DND-41 (cell line): ENCODE measurements at regions not wholly inside any gene's neighbourhood (a gene's known extent, or its start where the extent isn't known, plus 50 kb on each side); places are given as distances from the start of the nearest gene placed in this dataset.

Source experiments
- ATAC-seq: fragments of 200-7000 bp; cut with Tn5 transposase; 3 replicates; pipeline ENCODE4 v1.9.1; 2021; ENCODE audit warnings: low read depth; ENCODE audit not compliant: insufficient read depth
- DNase-seq: peaks from one replicate; pipeline ENCODE4 v3.0.0-alpha.2; 2020
- H2AFZ ChIP-seq: 2 replicates; pipeline ENCODE4 v1.6.0; 2012; ENCODE audit warnings: low read depth, low read length
- H3K27ac ChIP-seq: 2 replicates; pipeline ENCODE4 v1.5.1; 2012; ENCODE audit warnings: low read length, inconsistent platforms
- H3K27me3 ChIP-seq: fragments of 200-600 bp; sonication (generic); 2 replicates; pipeline ENCODE4 v1.6.0; 2012; ENCODE audit warnings: low read length, mild to moderate bottlenecking, inconsistent platforms; ENCODE audit not compliant: insufficient read depth, poor library complexity
- H3K36me3 ChIP-seq: 2 replicates; pipeline ENCODE4 v1.5.1; 2012; ENCODE audit warnings: low read length, inconsistent platforms; ENCODE audit not compliant: insufficient read depth
- H3K4me1 ChIP-seq: 2 replicates; pipeline ENCODE4 v1.5.1; 2012; ENCODE audit warnings: mild to moderate bottlenecking, low read length; ENCODE audit not compliant: insufficient read depth
- H3K4me2 ChIP-seq: 2 replicates; pipeline ENCODE4 v1.6.0; 2012; ENCODE audit warnings: mild to moderate bottlenecking, moderate library complexity, low read length, inconsistent platforms; ENCODE audit not compliant: insufficient read depth
- H3K4me3 ChIP-seq, 2 experiments: fragments of 200-600 bp in 1 of 2; shearing (Covaris generic) in 1 of 2; 2 replicates each; pipeline ENCODE4 v1.5.1; 2012 to 2016; ENCODE audit warnings: inconsistent platforms in 2 of 2, low read length in 2 of 2, mild to moderate bottlenecking in 2 of 2, low read depth in 1 of 2, moderate library complexity in 1 of 2
- H3K79me2 ChIP-seq: 2 replicates; pipeline ENCODE4 v1.6.0; 2012; ENCODE audit warnings: low read length, inconsistent platforms; ENCODE audit not compliant: insufficient read depth
- H3K9ac ChIP-seq: 2 replicates; pipeline ENCODE4 v1.6.0; 2012; ENCODE audit warnings: low read depth, mild to moderate bottlenecking, inconsistent platforms, low read length, moderate library complexity
- H3K9me3 ChIP-seq: 2 replicates; pipeline ENCODE4 v1.5.1; 2012; ENCODE audit warnings: low read length, moderate library complexity, mild to moderate bottlenecking, inconsistent platforms; ENCODE audit not compliant: insufficient read depth, severe bottlenecking
- H4K20me1 ChIP-seq: 2 replicates; pipeline ENCODE4 v1.6.0; 2012; ENCODE audit warnings: low read length; ENCODE audit not compliant: insufficient read depth
- CTCF ChIP-seq: IDR thresholded peaks from 2 replicates; pipeline ENCODE4 v1.5.1; 2012; ENCODE audit warnings: borderline replicate concordance, low read length, moderate library complexity, mild to moderate bottlenecking; ENCODE audit not compliant: poor library complexity, severe bottlenecking; ENCODE audit errors: extremely low read depth
- EZH2 ChIP-seq: IDR thresholded peaks from 3 replicates; pipeline ENCODE4 v1.6.1; 2012; ENCODE audit warnings: borderline replicate concordance, low read depth, mild to moderate bottlenecking, moderate library complexity, low read length, inconsistent platforms; ENCODE audit not compliant: severe bottlenecking

GRCh38 chr9:134509281-134509680 is 132.3 kb upstream of the COL5A1 start:
- Histone ChIP-seq H3K4me1 (no peaks in the 10 kb centered on the region), H3K9ac (no peak overlapping the region), H3K79me2 (no peaks in the 10 kb centered on the region), H2AFZ (no peak overlapping the region), H3K9me3 (no peaks in the 10 kb centered on the region), H3K4me2 (no peak overlapping the region), H3K4me3 (no peak overlapping the region), H3K36me3 (no peaks in the 10 kb centered on the region), H4K20me1 (no peaks in the 10 kb centered on the region), H3K27ac (no peak overlapping the region), H3K27me3 (no peaks in the 10 kb centered on the region)
- ATAC-seq (no peak), DNase-seq (no peak)
- no peak for TF ChIP-seq EZH2
- no peak for TF ChIP-seq CTCF

- Histone ChIP-seq H2AFZ (no peak overlapping the region), H4K20me1 (no peaks in the 10 kb centered on the region), H3K36me3 (no peaks in the 10 kb centered on the region), H3K27me3 (no peaks in the 10 kb centered on the region), H3K79me2 (no peaks in the 10 kb centered on the region), H3K9me3 (no peaks in the 10 kb centered on the region), H3K4me1 (no peaks in the 10 kb centered on the region), H3K9ac (no peak overlapping the region), H3K27ac (no peak overlapping the region), H3K4me2 (no peak overlapping the region), H3K4me3 (no peak overlapping the region)
- TF ChIP-seq EZH2 = no peak
- TF ChIP-seq CTCF = no peak
- ATAC-seq = no peak
- no peak for DNase-seq
Observed at GRCh38 chr9:134509817-134510216, 131.8 kb upstream of the COL5A1 start.

- H3K9me3 ChIP-seq = no peaks in the 10 kb centered on the region
- H3K79me2 ChIP-seq = no peaks in the 10 kb centered on the region
- ATAC-seq (no peak), DNase-seq (no peak)
- H3K27ac ChIP-seq = no peak overlapping the region
- no peaks in the 10 kb centered on the region for H3K36me3 ChIP-seq
- H2AFZ ChIP-seq = no peak overlapping the region
- no peak overlapping the region for H3K4me2 ChIP-seq
- H3K4me3 ChIP-seq = no peak overlapping the region
- no peaks in the 10 kb centered on the region for H3K4me1 ChIP-seq
- H3K9ac ChIP-seq = no peak overlapping the region
- no peaks in the 10 kb centered on the region for H3K27me3 ChIP-seq
- TF ChIP-seq CTCF (no peak), EZH2 (no peak)
- no peaks in the 10 kb centered on the region for H4K20me1 ChIP-seq
Observed at GRCh38 chr9:134514503-134514902, 127.1 kb upstream of the COL5A1 start.
